Middle frontal gyrus (tissue), 1 donor: ENCODE measurements at regions not wholly inside any gene's neighbourhood (a gene's known extent, or its start where the extent isn't known, plus 50 kb on each side); places are given as distances from the start of the nearest gene placed in this dataset.

Experiments used
- DNase-seq: peaks from one replicate; pipeline ENCODE4 v3.0.0-alpha.2; 2015; ENCODE audit warnings: low spot score; ENCODE audit errors: extremely low spot score

DNA sequence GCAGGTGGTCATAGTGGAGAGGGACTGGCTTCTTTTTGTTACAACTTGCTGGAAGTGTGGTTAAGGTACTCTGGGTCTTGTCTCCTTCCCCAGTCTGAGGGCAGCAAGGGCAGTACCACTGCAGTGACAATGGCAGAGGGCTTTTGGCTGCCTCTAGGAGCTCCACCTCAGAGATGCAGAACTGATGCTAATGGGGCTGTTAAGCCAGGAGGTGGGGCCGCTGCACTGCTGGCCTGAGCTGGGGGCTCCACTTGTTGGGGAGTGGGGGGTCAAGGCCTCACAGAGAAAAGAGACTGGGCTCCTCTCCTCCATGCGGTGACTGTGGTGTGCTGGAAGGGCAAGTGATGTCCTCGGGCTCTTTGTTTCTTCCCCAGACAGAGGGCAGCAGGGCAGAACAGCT is 135.7 kb downstream of the DSEL start:
- no peak for DNase-seq

DNA sequence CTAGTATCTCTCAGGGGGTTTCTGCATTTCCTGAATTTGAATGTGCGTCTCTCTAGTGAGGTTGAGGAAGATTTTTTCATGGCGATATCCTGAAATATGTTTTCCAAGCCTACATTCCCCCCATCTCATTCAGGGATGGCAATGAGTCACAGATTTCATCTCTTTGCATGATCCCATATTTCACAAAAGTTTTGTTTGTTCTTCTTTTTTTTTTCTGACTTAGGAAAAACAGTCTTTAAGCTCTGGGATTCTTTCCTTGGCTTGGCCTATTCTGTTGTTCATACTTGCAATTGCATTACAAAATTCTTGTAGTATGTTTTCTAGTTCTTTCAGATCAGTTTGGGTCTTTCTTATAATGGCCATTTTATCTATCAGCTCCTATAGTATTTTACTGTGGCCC is 136.5 kb downstream of the DSEL start:
- no peak for DNase-seq

DNA sequence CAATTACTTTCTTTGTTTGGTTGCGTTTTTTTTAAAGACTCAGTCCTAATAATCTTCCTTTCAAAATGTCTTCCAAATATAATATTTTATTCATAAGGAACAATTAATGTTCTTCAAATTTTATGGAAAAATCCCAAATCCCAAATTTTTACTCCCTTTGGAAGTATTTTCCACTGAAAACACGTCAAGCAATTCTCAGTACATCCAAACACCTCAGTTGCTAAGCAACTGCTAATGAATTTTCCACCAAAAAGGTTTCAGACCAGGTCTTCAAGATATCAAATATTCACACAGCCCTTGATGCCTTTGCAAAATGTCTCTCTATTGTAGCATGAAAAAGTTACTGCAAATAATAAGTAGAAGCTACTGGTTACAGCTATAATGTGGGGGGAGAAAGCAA is 140.1 kb downstream of the DSEL start:
- DNase-seq = no peak

- no peak for DNase-seq
Observed at GRCh38 chr18:67373636-67374035, 142.9 kb downstream of the DSEL start.

GRCh38 chr18:67367540-67367939 is 149.0 kb downstream of the DSEL start:
- no peak for DNase-seq

DNA sequence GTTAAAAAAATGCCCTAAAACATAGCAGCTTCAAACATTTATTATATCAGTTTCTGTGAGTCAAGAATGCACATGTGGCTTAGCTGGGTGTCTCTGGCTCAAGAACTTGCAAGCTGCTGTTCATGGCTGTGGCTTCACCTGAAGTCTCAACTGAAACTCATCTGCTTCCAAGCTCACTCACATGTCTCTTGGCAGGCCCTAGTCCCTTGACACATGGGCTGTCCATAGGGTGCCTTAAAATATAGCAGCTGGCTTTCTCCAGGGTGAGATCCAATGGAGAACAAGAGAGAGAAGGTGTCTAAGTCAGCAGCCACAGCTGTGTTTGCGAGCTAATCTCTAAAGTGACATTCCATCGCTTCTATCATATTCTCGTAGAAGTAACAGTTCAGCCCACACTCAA is 152.8 kb downstream of the DSEL start:
- DNase-seq = no peak

- DNase-seq = no peak
Observed at GRCh38 chr18:67362906-67363305, 153.6 kb downstream of the DSEL start.

GRCh38 chr18:67359873-67360838 is 156.4 kb downstream of the DSEL start:
- DNase-seq = peak; percentile 36

DNA sequence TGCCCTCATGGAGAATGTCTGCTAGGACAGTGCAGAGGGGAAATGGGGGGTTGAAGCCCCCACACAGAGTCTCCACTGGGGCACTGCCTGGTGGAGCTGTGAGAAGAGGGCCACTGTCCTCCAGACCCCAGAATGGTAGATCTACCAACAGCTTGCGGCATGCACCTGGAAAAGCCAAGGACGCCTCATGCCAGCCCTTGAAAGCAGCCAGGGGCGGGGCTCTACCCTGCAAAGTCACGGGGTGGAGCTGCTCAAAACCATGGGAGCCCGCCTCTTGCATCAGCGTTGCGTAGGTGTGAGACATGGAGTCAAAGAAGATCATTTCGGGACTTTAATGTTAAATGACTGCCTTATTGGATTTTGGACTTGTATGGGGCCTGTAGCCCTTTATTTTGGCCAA is 157.6 kb downstream of the DSEL start:
- DNase-seq = no peak

GRCh38 chr18:67354692-67355091 is 161.8 kb downstream of the DSEL start:
- no peak for DNase-seq

- DNase-seq = no peak
Observed at GRCh38 chr18:67354091-67354490, 162.4 kb downstream of the DSEL start.

DNA sequence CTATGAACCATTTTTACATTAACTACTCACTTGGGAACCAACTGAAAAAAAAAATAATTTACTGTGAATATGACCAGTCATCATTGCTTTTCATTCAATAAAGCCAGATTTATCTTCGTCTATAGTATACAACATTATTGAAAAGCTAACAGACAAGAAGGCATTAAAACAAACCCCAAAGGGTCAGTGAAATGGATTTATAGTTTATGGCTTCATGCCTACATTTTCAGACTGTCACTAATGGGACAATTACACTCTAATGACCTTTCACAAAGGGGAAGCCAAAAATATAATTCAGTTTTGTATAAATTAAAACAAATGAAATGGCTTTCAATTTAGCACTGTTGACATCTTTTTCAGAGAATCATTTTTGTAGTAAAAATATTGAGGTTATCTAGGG is 169.1 kb downstream of the DSEL start:
- no peak for DNase-seq

DNA sequence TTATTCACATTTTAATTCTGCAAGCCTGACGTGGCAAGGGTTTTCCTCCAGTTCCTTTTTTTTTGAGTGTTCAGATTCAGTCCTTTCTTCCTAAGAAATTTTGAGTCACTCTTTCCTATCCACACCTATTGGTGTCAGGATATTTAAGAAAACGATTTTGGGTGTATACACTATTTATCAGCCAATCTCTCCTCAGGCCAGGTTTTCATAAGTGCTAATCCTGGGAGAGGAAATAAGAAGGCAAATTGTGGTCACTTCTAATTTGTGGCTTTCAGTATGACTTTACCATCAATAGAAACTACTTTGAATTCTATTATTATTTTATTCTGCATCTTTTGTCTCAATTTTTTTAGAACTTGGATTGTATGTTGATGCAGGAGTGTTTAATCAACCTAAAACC is 174.4 kb downstream of the DSEL start:
- DNase-seq = no peak

DNA sequence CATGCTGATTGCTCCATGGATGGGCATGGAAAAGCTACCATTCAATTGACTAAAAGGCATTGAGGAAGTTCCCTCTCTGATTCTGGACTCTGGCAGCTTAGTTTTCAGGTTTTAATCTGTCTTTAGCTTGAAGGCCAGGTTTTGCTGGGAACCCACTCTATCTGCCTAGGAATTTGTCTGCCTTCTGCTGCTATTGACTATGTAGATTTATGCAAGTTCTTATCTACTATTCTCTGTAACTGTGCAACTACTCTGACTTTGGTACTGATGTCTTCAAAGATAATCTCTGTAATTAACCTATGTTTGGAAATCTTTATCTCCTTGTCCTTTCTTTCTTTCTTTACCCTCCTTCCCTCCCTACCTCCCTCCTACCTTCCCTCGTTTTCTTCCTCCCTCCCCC is 178.8 kb downstream of the DSEL start:
- DNase-seq = no peak

DNA sequence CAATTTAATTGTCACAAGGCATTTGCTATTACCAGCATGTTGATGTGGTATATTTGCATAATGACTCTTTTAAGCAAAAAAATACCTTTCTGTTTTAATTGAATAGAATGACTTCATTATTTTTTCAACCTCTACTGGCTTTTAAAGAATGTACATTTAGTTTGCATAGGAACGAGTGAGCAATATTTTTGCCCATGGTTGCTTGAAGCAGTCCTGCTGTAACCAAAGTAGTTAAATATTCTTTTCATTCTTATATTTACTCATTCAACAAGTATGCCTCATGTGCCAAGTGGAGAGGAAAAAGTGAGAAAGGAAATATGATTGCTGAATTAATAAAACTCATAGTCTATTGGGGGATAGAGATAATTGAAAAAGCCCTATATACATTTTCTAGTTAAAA is 184.7 kb downstream of the DSEL start:
- no peak for DNase-seq

DNA sequence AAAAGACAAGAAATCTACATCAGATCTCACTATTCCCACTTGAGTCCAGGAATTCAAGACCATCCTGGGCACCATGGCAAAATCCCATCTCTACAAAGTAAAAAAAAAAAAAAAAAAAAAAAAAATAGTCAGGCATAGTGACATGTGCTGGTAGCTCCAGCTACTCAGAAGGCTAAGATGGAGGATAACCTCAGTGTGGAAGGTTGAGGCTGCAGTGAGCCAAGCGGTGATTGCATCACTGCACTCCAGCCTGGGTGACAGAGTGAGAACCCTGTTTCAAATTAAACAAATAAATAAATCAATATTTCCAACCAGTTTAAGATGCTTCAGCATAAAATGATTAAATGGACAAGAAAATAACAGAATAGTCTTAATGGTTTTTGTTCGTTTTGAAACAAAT is 197.4 kb downstream of the DSEL start:
- DNase-seq = no peak

GRCh38 chr18:67318651-67319050 is 197.9 kb downstream of the DSEL start:
- DNase-seq = no peak

DNA sequence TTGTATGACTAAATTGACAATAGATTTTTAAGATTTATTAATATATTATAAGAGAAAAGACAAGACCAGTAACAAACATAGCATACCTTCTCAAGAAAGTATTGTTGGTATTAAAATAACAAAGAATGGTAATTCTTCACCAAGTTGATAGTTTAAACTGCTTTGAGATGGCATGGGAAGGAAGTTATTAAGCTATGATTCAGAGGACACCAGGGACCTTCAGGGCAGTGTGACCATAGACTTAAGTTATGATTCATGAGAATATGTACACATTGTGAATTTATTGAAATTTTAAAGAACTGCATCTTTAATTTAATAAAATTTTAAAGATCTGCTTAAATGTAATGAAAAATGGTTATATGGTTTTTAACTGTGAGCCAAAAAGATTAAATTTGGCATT is 205.7 kb downstream of the DSEL start:
- no peak for DNase-seq

- no peak for DNase-seq
Observed at GRCh38 chr18:67308819-67309218, 207.7 kb downstream of the DSEL start.

- no peak for DNase-seq
Observed at GRCh38 chr18:67305466-67305865, 211.1 kb downstream of the DSEL start.

- no peak for DNase-seq
Observed at GRCh38 chr18:67302043-67302442, 214.5 kb downstream of the DSEL start.

GRCh38 chr18:67301592-67301991 is 214.9 kb downstream of the DSEL start:
- DNase-seq = no peak

- no peak for DNase-seq
Observed at GRCh38 chr18:67300498-67300897, 216.0 kb downstream of the DSEL start.
